SK-N-SH (cell line): ENCODE measurements at regions not wholly inside any gene's neighbourhood (a gene's known extent, or its start where the extent isn't known, plus 50 kb on each side); places are given as distances from the start of the nearest gene placed in this dataset.

Source experiments
- CHD2 ChIP-seq: fragments of 150-350 bp; IDR thresholded peaks from 2 replicates; pipeline ENCODE4 v1.6.1; 2018; ENCODE audit warnings: low read length; ENCODE audit not compliant: partially characterized antibody
- YY1 ChIP-seq: IDR thresholded peaks from 2 replicates; pipeline ENCODE4 v1.4.0; 2012; ENCODE audit warnings: low read depth, mild to moderate bottlenecking
- TF ChIP-seq, protein P1 (sequence below): fragments of 200-600 bp; sonication (generic); IDR thresholded peaks from 2 replicates; pipeline ENCODE4 v1.6.1; 2017; ENCODE audit warnings: antibody characterized with exemption, mild to moderate bottlenecking, moderate library complexity

DNA sequence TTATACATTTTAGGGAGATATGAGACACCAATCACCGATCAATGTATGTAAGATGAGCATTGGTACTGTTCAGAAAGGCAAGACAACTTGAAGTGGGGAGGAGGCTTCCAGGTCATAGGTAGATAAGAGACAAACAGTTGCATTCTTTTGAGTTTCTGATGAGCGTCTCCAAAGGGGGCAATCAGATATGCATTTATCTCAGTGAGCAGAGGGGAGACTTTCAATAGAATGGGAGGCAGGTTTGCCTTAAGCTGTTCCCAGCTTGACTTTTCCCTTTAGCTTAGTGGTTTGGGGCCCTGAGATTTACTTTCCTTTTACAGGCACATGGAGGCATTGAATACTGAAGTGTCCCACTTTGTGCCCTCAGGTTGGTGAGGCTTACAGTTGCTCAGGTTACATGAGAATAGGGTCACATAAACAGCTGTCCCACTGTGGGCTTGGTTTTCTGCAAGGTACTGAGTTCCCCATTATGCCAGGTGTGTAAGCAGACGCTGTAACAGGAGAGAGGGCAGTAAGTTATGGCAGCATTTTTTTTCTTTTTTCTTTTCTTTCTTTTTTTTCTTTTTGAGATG lies 129.8 kb upstream of the SERPIND1 start:
- TF ChIP-seq, protein P1, sequence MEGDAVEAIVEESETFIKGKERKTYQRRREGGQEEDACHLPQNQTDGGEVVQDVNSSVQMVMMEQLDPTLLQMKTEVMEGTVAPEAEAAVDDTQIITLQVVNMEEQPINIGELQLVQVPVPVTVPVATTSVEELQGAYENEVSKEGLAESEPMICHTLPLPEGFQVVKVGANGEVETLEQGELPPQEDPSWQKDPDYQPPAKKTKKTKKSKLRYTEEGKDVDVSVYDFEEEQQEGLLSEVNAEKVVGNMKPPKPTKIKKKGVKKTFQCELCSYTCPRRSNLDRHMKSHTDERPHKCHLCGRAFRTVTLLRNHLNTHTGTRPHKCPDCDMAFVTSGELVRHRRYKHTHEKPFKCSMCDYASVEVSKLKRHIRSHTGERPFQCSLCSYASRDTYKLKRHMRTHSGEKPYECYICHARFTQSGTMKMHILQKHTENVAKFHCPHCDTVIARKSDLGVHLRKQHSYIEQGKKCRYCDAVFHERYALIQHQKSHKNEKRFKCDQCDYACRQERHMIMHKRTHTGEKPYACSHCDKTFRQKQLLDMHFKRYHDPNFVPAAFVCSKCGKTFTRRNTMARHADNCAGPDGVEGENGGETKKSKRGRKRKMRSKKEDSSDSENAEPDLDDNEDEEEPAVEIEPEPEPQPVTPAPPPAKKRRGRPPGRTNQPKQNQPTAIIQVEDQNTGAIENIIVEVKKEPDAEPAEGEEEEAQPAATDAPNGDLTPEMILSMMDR, result no peak
- TF ChIP-seq CHD2 (no peak), YY1 (no peak)
